ENCODE measurements at regions not wholly inside any gene's neighbourhood (a gene's known extent, or its start where the extent isn't known, plus 50 kb on each side); places are given as distances from the start of the nearest gene placed in this dataset.

DNA sequence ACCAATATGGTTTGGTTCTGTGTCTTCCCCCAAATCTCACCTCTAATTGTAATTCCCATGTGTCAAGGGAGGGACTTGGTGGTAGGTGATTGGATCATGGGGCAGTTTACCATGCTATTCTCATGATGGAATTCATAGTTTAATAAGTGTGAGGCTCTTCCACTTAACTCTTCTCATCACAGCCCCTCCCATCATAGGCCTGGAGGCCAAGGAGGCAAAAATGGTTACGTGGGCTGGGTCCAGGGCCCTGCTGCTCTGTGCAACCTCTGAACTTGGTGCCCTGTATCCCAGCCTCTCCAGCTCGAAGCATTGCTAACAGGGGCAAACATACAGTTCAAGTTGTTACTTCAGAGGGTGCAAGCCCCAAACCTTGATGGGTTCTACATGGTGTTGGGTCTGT lies 232.7 kb downstream of the ADGRG6 start:
- H3K36me3 ChIP-seq: no peaks in the 10 kb centered on the region
- H3K27me3 ChIP-seq (ENCODE audit: low read depth): no peaks in the 10 kb centered on the region
- DNase-seq: no peak
- no peak for ATAC-seq
- no peaks in the 10 kb centered on the region for H3K4me1 ChIP-seq
- TF ChIP-seq, protein P1, sequence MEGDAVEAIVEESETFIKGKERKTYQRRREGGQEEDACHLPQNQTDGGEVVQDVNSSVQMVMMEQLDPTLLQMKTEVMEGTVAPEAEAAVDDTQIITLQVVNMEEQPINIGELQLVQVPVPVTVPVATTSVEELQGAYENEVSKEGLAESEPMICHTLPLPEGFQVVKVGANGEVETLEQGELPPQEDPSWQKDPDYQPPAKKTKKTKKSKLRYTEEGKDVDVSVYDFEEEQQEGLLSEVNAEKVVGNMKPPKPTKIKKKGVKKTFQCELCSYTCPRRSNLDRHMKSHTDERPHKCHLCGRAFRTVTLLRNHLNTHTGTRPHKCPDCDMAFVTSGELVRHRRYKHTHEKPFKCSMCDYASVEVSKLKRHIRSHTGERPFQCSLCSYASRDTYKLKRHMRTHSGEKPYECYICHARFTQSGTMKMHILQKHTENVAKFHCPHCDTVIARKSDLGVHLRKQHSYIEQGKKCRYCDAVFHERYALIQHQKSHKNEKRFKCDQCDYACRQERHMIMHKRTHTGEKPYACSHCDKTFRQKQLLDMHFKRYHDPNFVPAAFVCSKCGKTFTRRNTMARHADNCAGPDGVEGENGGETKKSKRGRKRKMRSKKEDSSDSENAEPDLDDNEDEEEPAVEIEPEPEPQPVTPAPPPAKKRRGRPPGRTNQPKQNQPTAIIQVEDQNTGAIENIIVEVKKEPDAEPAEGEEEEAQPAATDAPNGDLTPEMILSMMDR (IDR thresholded peaks at IDR 0.05): no peak
- intact Hi-C loops (cut with DNase I): no loop called here
- no peaks in the 10 kb centered on the region for H3K9me3 ChIP-seq
- no peak overlapping the region for H3K4me3 ChIP-seq
- no peak overlapping the region for H3K27ac ChIP-seq

DNA sequence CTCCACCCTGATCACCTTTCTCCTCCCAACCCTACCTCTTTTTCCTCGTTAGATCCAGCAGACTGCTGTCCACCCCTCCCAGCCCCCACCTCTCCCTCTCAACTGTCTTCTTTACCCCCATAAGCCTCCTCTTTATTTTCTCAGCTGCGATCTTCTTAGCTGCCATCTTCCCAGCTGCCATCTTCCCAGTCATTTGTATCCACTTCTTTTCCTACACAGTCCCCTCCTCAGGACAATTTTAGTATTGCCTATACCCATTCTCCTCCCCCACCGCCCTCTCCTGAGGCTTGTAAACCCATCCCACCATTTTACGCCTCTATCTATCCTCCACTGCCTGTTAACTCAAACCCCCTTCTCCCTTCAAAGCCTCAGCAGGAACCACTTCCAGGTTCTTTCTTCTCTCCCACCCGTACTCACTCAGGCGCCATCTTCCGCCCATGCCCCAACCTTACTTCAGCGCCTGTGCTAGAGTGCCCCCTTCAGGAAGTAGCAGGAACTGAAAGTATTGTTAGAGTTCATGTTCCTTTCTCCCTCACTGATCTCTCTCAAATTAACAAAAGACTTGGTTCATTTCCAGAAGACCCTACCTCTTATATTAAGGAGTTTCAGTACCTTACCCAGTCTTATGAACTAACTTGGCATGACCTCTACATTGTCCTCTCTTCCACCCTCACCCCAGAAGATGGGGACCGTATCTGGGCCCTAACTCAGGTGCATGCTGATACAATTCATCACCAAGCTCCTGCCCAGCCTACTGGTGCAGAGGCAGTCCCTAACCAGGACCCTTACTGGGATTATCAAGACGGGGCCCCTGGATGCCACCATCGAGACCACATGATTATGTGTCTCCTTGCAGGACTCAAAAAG lies 236.0 kb downstream of the ADGRG6 start:
- TF ChIP-seq, protein P1 (IDR thresholded peaks at IDR 0.05): peak; percentile 43
- Histone ChIP-seq H3K27me3 (ENCODE audit: low read depth) (no peaks in the 10 kb centered on the region), H3K4me1 (no peaks in the 10 kb centered on the region), H3K36me3 (no peaks in the 10 kb centered on the region), H3K27ac (no peak overlapping the region), H3K4me3 (no peak overlapping the region), H3K9me3 (no peaks in the 10 kb centered on the region)
- DNase-seq (no peak), ATAC-seq (no peak)
- intact Hi-C loops (cut with DNase I): no loop called here

DNA sequence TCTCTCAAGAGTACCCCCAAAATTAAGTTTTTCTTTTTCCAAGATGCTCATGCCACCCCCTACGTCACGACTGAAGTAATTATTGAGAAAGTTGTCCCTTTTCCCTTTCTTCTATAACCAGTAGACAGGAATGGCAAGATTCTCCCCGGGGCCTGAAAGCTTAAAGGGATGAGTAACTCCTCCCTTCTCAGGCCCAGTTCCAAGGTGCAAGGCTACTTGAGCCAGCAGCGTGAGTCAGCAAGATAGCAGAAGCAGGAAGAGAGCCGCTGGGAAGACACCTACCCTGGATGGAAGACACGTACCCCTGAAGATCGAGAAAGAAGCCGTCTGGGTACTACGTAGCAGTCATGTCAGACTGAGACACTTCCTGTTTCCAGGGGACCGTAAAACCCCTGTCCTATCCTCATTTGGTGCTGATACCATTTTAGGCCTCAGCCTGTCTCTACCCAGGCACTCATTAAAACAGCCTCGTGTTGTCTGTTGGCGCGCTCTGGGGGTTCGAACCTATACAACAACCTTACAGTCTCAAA lies 241.0 kb downstream of the ADGRG6 start:
- no peaks in the 10 kb centered on the region for H3K27me3 ChIP-seq (ENCODE audit: low read depth)
- H3K36me3 ChIP-seq: no peaks in the 10 kb centered on the region
- TF ChIP-seq, protein P1 (IDR thresholded peaks at IDR 0.05): no peak
- no peak overlapping the region for H3K4me3 ChIP-seq
- ATAC-seq (no peak), DNase-seq (no peak)
- H3K9me3 ChIP-seq: no peaks in the 10 kb centered on the region
- H3K4me1 ChIP-seq: no peaks in the 10 kb centered on the region
- H3K27ac ChIP-seq: no peak overlapping the region
- intact Hi-C loops (cut with DNase I): no loop called here

DNA sequence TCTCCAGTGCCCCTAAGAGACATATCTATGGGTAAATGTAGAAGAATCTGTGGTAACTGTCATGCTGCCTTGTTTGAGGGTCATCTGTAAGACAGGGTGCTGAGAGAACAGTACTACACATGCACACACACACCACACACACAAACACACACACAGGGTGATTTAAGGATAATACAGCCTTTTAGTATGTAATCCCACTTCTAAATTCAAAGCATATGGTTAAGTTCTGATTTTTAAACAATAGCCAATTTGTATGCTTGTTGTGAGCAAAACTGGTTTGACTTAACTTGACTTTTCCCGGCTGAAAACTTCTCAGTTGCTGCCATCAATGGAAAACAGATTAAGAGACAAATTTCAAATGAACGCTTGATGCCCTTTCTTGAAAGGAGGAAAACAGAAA lies 241.8 kb downstream of the ADGRG6 start:
- Histone ChIP-seq H3K9me3 (no peaks in the 10 kb centered on the region), H3K36me3 (no peaks in the 10 kb centered on the region), H3K4me3 (no peak overlapping the region), H3K27ac (no peak overlapping the region), H3K27me3 (ENCODE audit: low read depth) (no peaks in the 10 kb centered on the region), H3K4me1 (no peaks in the 10 kb centered on the region)
- TF ChIP-seq, protein P1 (IDR thresholded peaks at IDR 0.05): no peak
- ATAC-seq (no peak), DNase-seq (no peak)
- intact Hi-C loops (cut with DNase I): no loop called here

DNA sequence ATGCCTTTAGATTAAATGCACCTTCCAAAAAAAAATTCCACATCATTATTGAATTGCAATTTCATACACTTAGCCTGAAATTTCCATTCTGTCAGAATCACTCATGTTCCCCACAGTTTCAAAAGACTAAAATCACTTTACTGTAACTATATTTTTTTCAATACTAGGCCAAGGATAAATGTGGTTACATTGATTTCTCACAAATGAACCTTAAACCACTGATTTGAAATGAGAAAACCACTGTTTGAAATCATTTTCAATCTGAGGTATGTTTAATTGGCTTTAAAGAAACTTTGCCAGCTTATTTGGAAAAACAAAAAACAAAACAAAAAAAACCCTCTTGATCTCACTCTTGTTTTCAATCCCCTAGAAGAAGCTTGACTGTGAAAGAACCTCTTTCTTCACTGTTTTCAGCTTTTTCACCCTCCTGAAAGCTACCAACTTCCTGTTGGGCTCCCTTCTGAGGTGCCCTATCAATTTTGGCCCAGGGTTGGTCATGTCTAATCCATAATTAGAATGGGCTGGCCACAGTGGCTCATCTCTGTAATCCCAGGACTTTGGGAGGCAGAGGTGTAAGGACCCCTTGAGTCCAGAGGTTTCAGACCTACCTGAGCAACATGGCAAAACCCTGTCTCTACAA lies 242.5 kb downstream of the ADGRG6 start:
- Histone ChIP-seq H3K27me3 (ENCODE audit: low read depth) (no peaks in the 10 kb centered on the region), H3K9me3 (no peaks in the 10 kb centered on the region), H3K4me3 (no peak overlapping the region), H3K36me3 (no peaks in the 10 kb centered on the region), H3K4me1 (no peaks in the 10 kb centered on the region), H3K27ac (no peak overlapping the region)
- TF ChIP-seq, protein P1 (IDR thresholded peaks at IDR 0.05): no peak
- DNase-seq: no peak
- no peak for ATAC-seq
- intact Hi-C loops (cut with DNase I): no loop called here

All from lower lobe of right lung (tissue), 2 donors.